Hepatic stellate cell (primary cell): ENCODE measurements at regions not wholly inside any gene's neighbourhood (a gene's known extent, or its start where the extent isn't known, plus 50 kb on each side); places are given as distances from the start of the nearest gene placed in this dataset.

Experiments
- DNase-seq: peaks from one replicate; pipeline ENCODE4 v3.0.0; 2011; ENCODE audit warnings: low spot score

- DNase-seq: no peak
Measured at GRCh38 chr5:148708854-148709253, 54.5 kb upstream of the HTR4 start.

GRCh38 chr5:148711961-148712360, 57.6 kb upstream of the HTR4 start:
- DNase-seq: no peak

DNA sequence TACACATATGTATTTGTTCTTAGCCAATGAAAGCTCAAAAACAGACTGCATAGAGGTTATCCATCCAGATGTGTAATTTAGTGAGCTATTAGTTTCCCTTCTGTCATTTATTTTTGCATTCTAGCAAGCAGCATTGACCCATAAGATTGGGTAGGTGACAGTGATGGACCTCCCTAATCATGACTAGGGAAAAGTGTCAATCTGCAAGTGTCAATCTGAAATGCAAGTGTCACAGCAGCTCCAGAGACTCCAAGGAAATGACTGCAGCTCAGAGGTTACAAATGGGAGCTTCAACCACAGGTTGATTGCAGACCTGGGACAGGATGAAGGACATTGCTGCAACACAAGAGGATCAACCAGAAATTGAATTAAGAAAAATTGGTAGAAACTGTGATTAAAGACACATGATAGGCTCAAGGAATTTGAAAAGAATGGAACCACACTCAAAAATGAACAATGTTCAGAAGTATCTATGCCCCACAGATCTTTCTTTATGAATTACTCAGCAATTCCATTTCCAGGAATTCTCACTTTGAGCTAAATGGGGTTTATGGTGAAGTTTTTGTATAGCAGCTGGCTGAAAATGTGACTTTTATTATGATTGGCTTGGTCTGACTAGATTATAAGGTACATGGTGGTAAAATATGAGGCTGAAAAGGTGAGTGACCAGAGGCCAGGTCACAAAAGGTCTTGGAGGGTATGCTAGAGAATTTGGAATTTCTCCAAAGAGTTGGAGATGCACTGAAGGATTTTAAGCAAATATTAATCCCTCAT, 59.6 kb upstream of the HTR4 start:
- no peak for DNase-seq

DNA sequence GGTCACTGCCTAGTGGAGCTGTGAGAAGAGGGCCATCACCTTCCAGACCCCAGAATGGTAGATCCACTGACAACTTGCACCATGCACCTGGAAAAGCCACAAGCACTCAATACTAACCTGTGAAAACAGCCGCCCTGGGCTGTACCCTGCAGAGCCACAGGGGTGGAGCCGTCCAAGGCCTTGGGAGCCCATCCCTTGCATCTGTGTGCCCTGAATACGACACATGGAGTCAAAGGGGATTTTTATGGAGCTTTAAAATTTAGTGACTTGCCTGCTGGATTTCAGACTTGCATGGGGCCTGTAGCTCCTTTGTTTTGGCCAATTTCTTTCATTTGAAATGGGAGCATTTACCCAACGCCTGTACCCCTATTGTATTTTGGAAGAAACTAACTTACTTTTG, 62.4 kb upstream of the HTR4 start:
- no peak for DNase-seq

GRCh38 chr5:148717668-148718067, 63.3 kb upstream of the HTR4 start:
- DNase-seq: no peak

- no peak for DNase-seq
Measured at GRCh38 chr5:148719605-148720004, 65.3 kb upstream of the HTR4 start.

DNA sequence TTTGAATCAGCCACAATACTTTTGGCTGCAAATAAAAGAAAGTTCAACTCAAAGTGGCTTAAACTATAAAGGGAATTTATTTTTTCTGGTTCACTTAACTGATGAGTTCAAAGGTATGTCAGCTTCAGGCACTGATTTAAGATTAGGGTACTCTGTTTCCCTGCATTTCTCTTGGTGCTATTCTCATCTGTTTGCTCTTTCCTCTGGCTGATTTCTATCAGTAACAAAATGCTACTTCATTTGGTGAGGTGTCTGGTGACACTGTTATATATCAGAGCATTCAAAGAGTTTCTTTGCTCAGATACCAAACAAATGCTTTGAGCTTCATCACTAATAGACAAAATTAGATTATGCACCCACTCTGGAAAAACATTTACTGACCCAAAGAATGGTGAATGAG, 65.9 kb upstream of the HTR4 start:
- no peak for DNase-seq

DNA sequence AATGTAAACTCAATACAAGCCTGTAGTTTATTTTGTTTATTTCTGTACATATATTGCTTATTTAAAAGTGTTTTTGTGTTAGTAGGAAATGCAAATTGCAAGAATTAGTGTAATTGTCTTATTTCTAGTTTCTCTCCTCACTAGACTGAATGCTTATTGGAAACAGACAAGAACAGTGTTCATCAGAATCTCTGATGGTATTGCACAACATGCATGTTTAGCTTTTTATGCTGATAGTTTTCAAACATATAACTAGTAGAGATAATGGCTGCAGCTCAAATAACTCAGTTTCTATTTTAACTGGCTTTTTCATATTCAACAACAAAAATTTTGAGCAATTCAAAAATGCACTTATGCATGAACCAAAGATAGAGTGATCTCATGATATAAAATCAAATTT, 68.8 kb upstream of the HTR4 start:
- DNase-seq: no peak

- no peak for DNase-seq
Measured at GRCh38 chr5:148725675-148726074, 71.3 kb upstream of the HTR4 start.

- no peak for DNase-seq
Measured at GRCh38 chr5:148729182-148729581, 74.9 kb upstream of the HTR4 start.

- no peak for DNase-seq
Measured at GRCh38 chr5:148730270-148730669, 75.9 kb upstream of the HTR4 start.

DNA sequence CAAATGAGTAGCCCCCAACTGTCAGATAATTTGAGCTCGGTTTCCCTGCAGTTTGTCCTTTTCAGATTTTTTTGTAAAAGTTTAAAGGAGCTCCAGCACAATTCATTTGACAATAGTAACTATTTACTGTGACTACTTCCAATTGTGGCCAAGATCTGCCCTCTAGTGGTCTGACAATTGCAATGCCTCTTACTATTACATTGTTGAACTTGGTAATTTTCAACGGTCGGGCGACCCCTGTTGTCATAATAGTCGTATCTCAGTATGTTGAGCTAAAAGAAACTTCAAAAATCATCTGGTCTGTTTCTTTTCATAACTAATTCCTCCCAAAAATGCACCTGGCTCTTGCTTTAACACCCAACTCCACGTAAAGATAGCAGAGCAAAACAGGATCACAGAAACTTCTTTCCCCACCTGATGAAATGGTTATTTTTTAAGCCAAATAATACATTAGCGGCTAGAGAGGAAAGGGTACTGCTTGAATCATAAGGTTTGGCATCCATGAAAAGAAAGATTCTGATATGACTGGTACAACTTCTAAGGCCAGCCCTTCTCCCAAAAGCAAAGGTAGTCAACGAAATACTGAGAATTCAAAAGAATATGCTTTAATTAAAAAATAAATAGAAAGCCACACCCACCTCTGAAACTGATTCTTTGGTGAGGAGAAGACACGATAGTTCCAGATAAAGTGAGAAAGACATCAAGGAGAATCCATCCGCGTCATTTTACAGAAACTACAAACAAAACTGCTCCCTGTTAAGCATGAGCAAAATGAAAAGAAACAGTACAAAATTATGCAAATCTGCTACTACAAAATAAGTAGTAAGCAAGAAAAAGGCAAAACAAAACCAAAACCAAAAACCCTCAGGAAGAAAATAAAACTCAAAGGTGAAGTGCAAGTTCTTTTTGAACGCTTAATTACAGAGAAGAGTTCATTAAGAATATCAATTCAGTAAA, 76.9 kb upstream of the HTR4 start:
- peak; percentile 22 for DNase-seq

GRCh38 chr5:148732692-148733091, 78.4 kb upstream of the HTR4 start:
- no peak for DNase-seq

- peak; percentile 11 for DNase-seq
Measured at GRCh38 chr5:148733601-148734438, 79.5 kb upstream of the HTR4 start.

DNA sequence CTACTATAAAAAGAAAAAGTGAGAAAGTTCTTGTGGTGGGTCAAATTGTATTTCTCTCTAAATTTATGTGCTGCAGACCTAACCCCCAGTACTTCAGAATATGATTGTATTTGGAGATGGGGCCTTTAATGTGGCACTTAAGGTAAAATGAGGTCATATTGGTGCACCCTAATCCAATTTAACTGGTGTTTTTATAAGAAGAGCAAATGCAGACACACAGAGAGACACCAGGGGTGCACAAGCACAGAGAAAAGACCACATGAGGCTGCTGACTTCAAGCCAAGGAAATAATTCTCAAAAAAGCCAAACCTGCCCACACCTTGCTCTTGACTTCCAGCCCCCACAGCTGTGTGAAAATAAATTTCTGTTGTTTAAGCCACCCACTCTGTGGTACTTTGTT, 80.2 kb upstream of the HTR4 start:
- DNase-seq: no peak

GRCh38 chr5:148735301-148735835, 81.0 kb upstream of the HTR4 start:
- no peak for DNase-seq

DNA sequence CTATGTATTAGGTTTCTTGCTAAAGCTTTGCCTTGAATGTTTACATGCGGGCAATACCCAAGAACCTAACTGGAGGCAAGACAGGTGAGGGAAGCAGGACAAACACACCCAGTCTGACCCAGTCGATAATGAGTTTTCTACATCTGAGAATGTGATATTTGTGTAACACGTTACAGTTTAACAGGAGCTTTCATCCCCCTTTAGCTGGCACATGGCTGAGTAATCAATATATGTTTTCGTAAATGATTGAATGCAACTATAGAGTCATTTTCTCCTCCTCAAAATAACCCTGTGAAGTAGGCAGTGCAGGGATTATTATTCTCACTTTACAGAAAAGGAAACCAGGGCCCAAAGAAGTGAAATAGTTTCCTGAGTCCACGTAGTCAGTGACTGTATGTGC, 84.7 kb upstream of the HTR4 start:
- no peak for DNase-seq

DNA sequence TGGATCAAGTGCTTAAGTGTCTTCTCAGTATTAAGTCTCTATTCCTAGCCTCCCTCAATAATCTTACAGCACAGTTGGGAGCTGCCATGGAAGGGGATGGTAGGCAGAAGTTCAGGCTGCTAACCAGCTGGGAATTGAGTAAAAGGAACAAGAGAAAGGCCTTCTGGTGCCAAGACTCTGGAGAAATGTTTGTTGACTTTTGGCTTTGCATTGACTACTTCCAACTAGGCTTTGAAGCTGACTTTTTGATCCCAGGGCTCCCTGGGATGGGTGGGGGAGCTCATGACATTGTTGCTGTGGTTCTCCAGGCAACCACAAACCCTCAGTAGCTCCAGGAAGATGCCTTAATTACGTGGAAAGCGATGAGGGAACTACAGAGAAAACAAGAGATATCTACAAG, 85.2 kb upstream of the HTR4 start:
- DNase-seq: peak; percentile 9

- DNase-seq: no peak
Measured at GRCh38 chr5:148740079-148740858, 85.9 kb upstream of the HTR4 start.

- DNase-seq: peak; percentile 34
Measured at GRCh38 chr5:148740966-148741742, 85.3 kb upstream of the ADRB2 start.
